ENCODE measurements at regions not wholly inside any gene's neighbourhood (a gene's known extent, or its start where the extent isn't known, plus 50 kb on each side); places are given as distances from the start of the nearest gene placed in this dataset.

DNA sequence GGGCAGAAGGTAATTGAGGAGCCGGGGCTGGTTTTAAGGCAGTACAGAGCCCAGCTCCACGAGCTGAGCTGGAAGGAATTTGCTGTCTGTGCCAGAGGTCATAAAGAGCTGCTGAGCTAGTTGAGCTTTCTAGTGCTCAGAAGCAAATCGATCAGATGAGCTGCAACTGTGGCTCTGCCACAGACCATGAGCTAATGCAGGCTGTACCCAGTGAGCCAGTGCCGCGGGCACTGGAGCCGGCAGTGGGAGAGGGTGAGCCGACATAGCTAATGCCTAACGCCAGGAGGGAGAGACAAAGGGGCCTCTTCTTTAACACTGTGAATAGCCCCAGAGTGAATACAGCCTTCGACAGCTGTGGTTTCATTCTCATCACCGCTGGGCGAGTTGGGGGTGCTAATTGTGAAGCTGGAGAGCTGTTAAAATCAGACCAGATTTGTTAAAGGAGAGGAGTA is 410.1 kb upstream of the TCF4 start:
- TF ChIP-seq EZH2phosphoT487 (IDR thresholded peaks at IDR 0.05; ENCODE audit: borderline replicate concordance, low read length) (no peak), CTCF (IDR thresholded peaks at IDR 0.05; ENCODE audit: low read depth, low read length, poor library complexity, severe bottlenecking) (no peak)
